ENCODE measurements at regions not wholly inside any gene's neighbourhood (a gene's known extent, or its start where the extent isn't known, plus 50 kb on each side); places are given as distances from the start of the nearest gene placed in this dataset.
"Not testable (repeated sequence)": the region's sequence is repeated elsewhere in the genome, so short reads cannot be mapped to it uniquely, and the experiment has no call there.

GRCh38 chr4:42205541-42205940 is 53.1 kb upstream of the BEND4 start:
- no peak for DNase-seq

- DNase-seq: no peak
These were observed 64.2 kb upstream of the BEND4 start for GRCh38 chr4:42216664-42217063.

GRCh38 chr4:42225286-42225685 is 72.8 kb upstream of the BEND4 start:
- DNase-seq: no peak

- no peak for DNase-seq
These were observed 82.4 kb upstream of the BEND4 start for GRCh38 chr4:42234817-42235216.

- DNase-seq: no peak
These were observed 83.0 kb upstream of the BEND4 start for GRCh38 chr4:42235304-42236021.

GRCh38 chr4:42237010-42237409 is 84.6 kb upstream of the BEND4 start:
- DNase-seq: no peak

GRCh38 chr4:42237451-42237850 is 85.0 kb upstream of the BEND4 start:
- DNase-seq: no peak

GRCh38 chr4:42248972-42249371 is 96.5 kb upstream of the BEND4 start:
- DNase-seq: no peak

GRCh38 chr4:42252315-42252714 is 99.9 kb upstream of the BEND4 start:
- DNase-seq: no peak

- not testable (repeated sequence) for DNase-seq
These were observed 105.2 kb upstream of the BEND4 start for GRCh38 chr4:42257645-42258044.

- no peak for DNase-seq
These were observed 110.4 kb upstream of the BEND4 start for GRCh38 chr4:42262701-42263490.

GRCh38 chr4:42265782-42266602 is 113.5 kb upstream of the BEND4 start:
- DNase-seq: no peak

- no peak for DNase-seq
These were observed 115.3 kb upstream of the BEND4 start for GRCh38 chr4:42267724-42268123.

GRCh38 chr4:42268824-42269223 is 116.4 kb upstream of the BEND4 start:
- DNase-seq: no peak

GRCh38 chr4:42271096-42271495 is 118.6 kb upstream of the BEND4 start:
- DNase-seq: no peak

- no peak for DNase-seq
These were observed 120.0 kb upstream of the SHISA3 start for GRCh38 chr4:42277291-42277690.

GRCh38 chr4:42278709-42279324 is 118.5 kb upstream of the SHISA3 start:
- no peak for DNase-seq

GRCh38 chr4:42280327-42281095 is 116.8 kb upstream of the SHISA3 start:
- DNase-seq: peak; percentile 53

- DNase-seq: peak; percentile 7
These were observed 115.8 kb upstream of the SHISA3 start for GRCh38 chr4:42281324-42282020.

GRCh38 chr4:42282081-42282901 is 115.0 kb upstream of the SHISA3 start:
- DNase-seq: peak; percentile 72

- DNase-seq: no peak
These were observed 113.3 kb upstream of the SHISA3 start for GRCh38 chr4:42284030-42284429.

All from activated CD4-positive, alpha-beta T cell treated with anti-CD3 and anti-CD28 coated beads, Interleukin-10, Interleukin-2, amounts not matched to agents 100 ng/mL and 50 ng/mL, durations not matched to agents 16 hours and 8 hours (primary cell).